HepG2 (cell line): ENCODE measurements at regions not wholly inside any gene's neighbourhood (a gene's known extent, or its start where the extent isn't known, plus 50 kb on each side); places are given as distances from the start of the nearest gene placed in this dataset.
A peak's percentile ranks its signal among the peaks of the same experiment; 100 is the strongest.

ENCODE experiments used
- CTCF ChIP-seq: sonication (generic); formaldehyde crosslinking; IDR thresholded peaks from 2 replicates; pipeline ENCODE4 v1.5.0; 2020; ENCODE audit warnings: mild to moderate bottlenecking, missing genetic modification reagents, moderate library complexity
- POLR2A ChIP-seq, 2 experiments: IDR thresholded peaks; 2 replicates each; pipeline ENCODE4 v1.6.1; 2011; ENCODE audit warnings: low read depth in 2 of 2, low read length in 2 of 2, mild to moderate bottlenecking in 1 of 2, moderate library complexity in 1 of 2; ENCODE audit not compliant: insufficient read depth in 1 of 2
- USF2 ChIP-seq, 2 experiments: sonication (generic) in 1 of 2; formaldehyde crosslinking in 1 of 2; IDR thresholded peaks; 2 replicates each; pipeline versions ENCODE4 v1.5.1 to v1.6.1; 2011 to 2020; ENCODE audit warnings: borderline replicate concordance in 1 of 2, low read depth in 1 of 2, low read length in 1 of 2, mild to moderate bottlenecking in 1 of 2, missing genetic modification reagents in 1 of 2, moderate library complexity in 1 of 2

- TF ChIP-seq CTCF (CRISPR knock-in tag) (peak; percentile 33; the same call in 1 of the 2 replicates), USF2 (IDR thresholded peaks at IDR 0.05; ENCODE audit: low read depth, low read length) (no peak), USF2 (CRISPR knock-in tag; IDR thresholded peaks at IDR 0.05; ENCODE audit: borderline replicate concordance) (no peak), POLR2A (IDR thresholded peaks at IDR 0.05; ENCODE audit: insufficient read depth in 1 of 2, low read depth in 2 of 2, low read length in 2 of 2) (no peak)
Observed at GRCh38 chr17:13415871-13416416, 185.8 kb downstream of the HS3ST3A1 start.
